Cardiac septum (tissue), 1 donor: ENCODE measurements at regions not wholly inside any gene's neighbourhood (a gene's known extent, or its start where the extent isn't known, plus 50 kb on each side); places are given as distances from the start of the nearest gene placed in this dataset.
"Not testable (repeated sequence)": the region's sequence is repeated elsewhere in the genome, so short reads cannot be mapped to it uniquely, and the experiment has no call there.

Source experiments
- DNase-seq: peaks from one replicate; pipeline ENCODE4 v3.0.0-alpha.2; 2020; ENCODE audit warnings: low spot score
- intact Hi-C: fragments of 100-400 bp; cut with DNase I; formaldehyde crosslinking; loops from one replicate; pipeline ENCODE4 v1.14.0; 2022
- donor health status: DM: no; HTN: no; CAD: no.

GRCh38 chr22:34403667-34404066, 483.4 kb upstream of the LARGE1 start:
- DNase-seq, result no peak
- intact Hi-C loops, result no loop called here

- no peak for DNase-seq
- intact Hi-C loops, result loop anchor here (5.0 to 10.0 kb wide), 2 partner anchors 612 to 745 kb away; no protein-coding TSS in a partner anchor
Observed at GRCh38 chr22:34410111-34410510, 489.8 kb upstream of the LARGE1 start.

GRCh38 chr22:34414467-34415440, 494.5 kb upstream of the LARGE1 start:
- DNase-seq, result no peak
- intact Hi-C loops, result loop anchor here (5.0 to 10.0 kb wide), 2 partner anchors 608 to 740 kb away; no protein-coding TSS in a partner anchor

- intact Hi-C loops, result loop anchor here (10.0 kb wide), 1 partner anchor 739 kb away; no protein-coding TSS in a partner anchor
- DNase-seq, result no peak
Observed at GRCh38 chr22:34416022-34416860, 496.0 kb upstream of the LARGE1 start.

GRCh38 chr22:34422948-34423347, 502.7 kb upstream of the LARGE1 start:
- DNase-seq, intact Hi-C loops: not testable (repeated sequence)

- DNase-seq, result no peak
- intact Hi-C loops, result no loop called here
Observed at GRCh38 chr22:34427436-34427835, 507.2 kb upstream of the LARGE1 start.

- no peak for DNase-seq
Observed at GRCh38 chr22:34427841-34428240, 507.6 kb upstream of the LARGE1 start.

GRCh38 chr22:34429314-34429713, 509.0 kb upstream of the LARGE1 start:
- intact Hi-C loops, result no loop called here
- DNase-seq, result no peak

More at GRCh38 chr22:34427841-34428240, 507.6 kb upstream of the LARGE1 start:
- intact Hi-C loops, result no loop called here

DNA sequence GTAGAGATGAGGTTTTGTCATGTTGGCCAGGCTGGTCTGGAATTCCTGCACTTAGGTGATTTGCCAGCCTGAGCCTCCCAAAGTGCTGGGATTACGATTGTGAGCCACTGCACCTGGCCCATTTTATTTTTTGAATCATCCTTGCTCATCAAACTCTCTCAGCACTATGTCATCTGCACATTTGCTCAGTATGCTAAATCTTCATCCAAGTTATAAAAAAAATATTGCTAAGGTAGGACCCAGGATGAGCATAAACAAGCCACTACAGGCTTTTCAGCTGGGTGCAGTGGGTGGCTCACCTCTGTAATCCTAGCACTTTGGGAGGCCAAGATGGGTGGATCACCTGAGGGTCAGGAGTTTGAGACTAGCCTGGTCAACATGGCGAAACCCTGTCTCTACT, 510.1 kb upstream of the LARGE1 start:
- no peak for DNase-seq
- intact Hi-C loops, result no loop called here

GRCh38 chr22:34434371-34434770, 514.1 kb upstream of the LARGE1 start:
- no peak for DNase-seq
- intact Hi-C loops, result no loop called here

GRCh38 chr22:34437140-34437539, 516.9 kb upstream of the LARGE1 start:
- no peak for DNase-seq
- intact Hi-C loops, result no loop called here

GRCh38 chr22:34454598-34454997, 534.3 kb upstream of the LARGE1 start:
- no peak for DNase-seq
- intact Hi-C loops, result no loop called here

DNA sequence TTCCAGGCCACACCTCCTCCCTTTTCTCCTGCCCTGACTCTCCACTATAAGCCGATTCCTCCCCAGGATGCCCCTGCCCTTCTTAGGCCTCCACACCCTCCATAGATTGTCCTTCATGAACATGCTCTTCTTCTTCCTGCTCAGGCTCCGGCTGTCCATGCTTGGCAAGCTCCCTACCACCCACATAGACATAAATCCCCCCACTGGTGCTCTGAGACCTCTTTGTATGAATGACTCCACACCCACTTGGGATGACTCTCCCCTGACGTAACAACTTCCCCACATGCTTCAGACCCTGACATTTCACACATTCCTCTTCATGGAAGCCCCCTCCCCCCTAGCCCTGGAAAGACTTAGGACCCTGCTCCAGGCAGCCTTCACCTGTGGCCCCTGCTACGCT, 542.5 kb upstream of the LARGE1 start:
- DNase-seq, result no peak
- intact Hi-C loops, result no loop called here

- intact Hi-C loops, result no loop called here
- DNase-seq, result no peak
Observed at GRCh38 chr22:34475886-34476285, 555.6 kb upstream of the LARGE1 start.

- intact Hi-C loops, result no loop called here
- no peak for DNase-seq
Observed at GRCh38 chr22:34476762-34477161, 556.5 kb upstream of the LARGE1 start.

- no peak for DNase-seq
- intact Hi-C loops, result no loop called here
Observed at GRCh38 chr22:34481090-34481489, 560.8 kb upstream of the LARGE1 start.

- DNase-seq, result no peak
Observed at GRCh38 chr22:34486381-34486780, 566.1 kb upstream of the LARGE1 start.

DNA sequence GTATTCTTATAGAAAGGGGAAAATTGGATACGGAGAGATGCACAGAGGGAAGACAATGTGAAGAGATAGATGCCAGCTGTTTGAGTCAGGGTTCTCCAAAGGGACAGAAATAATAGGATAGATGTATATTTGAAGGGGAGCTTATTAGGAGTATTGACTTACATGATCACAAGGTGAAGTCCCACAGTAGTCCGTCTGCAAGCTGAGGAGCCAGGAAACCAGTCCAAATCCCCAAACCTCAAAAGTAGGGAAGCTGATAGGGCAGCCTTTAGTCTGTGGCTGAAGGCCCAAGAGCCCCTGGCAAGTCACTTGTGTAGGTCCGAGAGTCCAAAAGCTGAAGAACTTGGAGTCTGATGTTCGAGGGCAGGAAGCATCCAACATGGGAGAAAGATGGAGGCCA, 569.6 kb upstream of the LARGE1 start:
- intact Hi-C loops, result no loop called here
- no peak for DNase-seq

More at GRCh38 chr22:34486381-34486780, 566.1 kb upstream of the LARGE1 start:
- intact Hi-C loops, result no loop called here

DNA sequence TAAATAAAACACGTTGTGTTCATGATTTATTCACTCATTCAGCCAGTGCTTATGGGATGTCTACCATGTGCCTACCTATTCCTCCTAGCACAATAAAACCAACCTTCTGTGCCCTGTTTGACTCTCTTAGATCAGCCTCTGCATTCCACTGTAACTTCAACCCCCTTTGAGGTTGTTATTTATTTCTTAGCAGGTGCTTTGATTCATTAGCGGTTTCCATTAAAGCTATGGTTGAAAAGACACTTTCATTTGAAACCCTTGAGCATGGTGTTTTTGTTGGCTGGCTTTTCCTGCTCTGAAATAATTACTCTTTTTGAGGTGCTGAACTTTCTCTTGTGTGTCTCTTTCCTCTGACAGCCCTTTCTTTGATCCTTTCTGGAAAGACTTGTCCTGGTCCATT, 570.6 kb upstream of the LARGE1 start:
- intact Hi-C loops, result no loop called here
- no peak for DNase-seq

GRCh38 chr22:34493486-34493885, 572.5 kb upstream of the ISX start:
- intact Hi-C loops, result no loop called here
- DNase-seq, result no peak
